ENCODE measurements at regions not wholly inside any gene's neighbourhood (a gene's known extent, or its start where the extent isn't known, plus 50 kb on each side); places are given as distances from the start of the nearest gene placed in this dataset.
"Not testable (repeated sequence)": the region's sequence is repeated elsewhere in the genome, so short reads cannot be mapped to it uniquely, and the experiment has no call there.

DNA sequence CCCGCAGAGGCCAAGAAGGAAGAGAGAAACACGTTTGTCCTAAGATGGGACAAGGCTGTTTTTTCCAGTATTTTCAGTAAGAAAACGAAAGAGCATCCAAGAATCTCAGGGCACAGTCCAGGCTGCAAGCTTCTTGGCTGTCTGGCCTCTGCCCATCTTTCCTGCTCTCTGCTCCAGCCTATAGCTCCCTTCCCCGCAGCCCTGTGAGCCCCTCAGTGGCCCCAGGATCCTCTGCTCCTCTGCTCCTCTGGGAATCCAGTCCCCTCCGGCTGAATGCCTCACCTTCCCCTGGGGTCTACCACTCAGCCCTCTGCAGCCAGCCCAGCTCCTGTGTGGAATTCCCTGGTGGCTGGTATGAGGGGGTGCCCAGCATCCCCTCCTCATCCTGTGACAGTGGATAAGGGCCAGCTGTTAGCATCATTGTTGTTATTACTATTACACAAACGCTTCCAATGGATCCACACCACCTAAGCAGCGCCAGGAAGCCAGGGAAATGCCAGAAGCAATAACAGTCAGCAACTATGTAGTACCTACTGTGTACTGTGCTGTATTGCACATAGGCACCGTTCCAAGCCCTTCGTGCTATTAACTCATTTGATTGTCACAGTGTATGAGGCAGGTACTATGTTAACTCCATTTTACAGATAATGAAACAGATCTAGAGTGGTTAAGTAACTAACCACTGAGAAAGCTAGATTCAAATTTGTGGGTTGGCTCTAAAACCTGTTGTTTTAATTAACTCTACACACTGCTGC, 60.3 kb upstream of the PTPN1 start:
- no peak for DNase-seq (ENCODE audit: low spot score)

DNA sequence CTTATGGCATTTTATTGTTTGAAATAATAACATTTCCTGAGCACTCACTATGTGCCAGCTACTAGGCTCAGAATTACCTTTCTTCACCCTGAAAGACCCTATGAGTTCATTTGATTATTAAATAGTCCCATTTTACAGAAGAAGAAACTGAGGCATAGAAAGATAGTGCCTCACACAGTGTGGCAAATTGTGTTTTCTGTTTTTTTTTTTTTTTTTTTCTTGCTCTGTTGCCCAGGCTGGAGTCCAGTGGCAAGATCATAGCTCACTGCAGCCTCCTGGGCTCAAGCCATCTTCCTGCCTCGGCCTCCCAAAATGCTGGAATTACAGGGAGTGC, 59.7 kb upstream of the PTPN1 start:
- no peak for DNase-seq (ENCODE audit: low spot score)

DNA sequence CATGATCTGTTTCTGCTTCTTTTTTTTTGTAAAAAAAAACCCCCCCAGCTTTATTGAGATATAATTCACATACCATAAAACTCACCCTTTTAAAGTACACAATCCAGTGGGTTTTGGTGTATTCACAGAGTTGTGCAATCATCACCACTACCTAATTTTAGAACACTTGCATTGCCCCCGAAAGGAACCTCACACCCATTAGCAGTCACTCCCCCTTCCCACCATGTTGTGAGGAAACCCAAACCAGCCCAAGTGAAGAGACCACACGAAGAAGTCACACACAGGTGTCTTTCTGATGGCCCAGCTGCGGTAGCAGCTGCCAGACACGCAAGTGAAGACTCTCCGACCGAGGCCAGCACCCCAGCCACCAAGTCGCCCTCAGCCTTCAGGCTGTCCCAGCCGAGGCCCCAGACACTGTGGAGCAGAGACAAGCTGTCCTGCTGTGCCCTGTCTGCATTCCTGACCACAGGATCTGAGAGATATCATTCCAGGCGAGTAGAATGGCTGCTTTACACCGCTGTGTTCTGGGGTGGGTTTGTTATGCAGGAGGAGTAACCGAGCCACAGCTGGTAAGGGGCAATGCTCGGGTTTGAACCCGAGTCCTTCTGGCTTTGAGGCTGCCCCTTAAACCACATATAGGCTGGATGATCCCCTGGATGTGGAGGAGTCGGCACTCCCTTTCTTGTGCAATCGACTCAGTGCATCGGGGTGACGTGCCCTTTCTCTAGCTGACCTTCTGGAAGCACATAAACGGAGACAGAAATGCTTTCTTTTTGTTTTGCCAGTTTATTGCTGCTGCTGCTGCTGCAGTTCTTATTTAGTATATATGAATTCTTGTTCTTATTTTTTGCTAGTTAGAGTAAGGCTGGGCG, 59.1 kb upstream of the PTPN1 start:
- DNase-seq (ENCODE audit: low spot score) = no peak

- DNase-seq (ENCODE audit: low spot score) = not testable (repeated sequence)
Measured at GRCh38 chr20:50451792-50452425, 58.3 kb upstream of the PTPN1 start.

- DNase-seq (ENCODE audit: low spot score) = no peak
Measured at GRCh38 chr20:50453533-50454244, 56.5 kb upstream of the PTPN1 start.

GRCh38 chr20:50455245-50455644, 54.9 kb upstream of the PTPN1 start:
- DNase-seq (ENCODE audit: low spot score) = not testable (repeated sequence)

DNA sequence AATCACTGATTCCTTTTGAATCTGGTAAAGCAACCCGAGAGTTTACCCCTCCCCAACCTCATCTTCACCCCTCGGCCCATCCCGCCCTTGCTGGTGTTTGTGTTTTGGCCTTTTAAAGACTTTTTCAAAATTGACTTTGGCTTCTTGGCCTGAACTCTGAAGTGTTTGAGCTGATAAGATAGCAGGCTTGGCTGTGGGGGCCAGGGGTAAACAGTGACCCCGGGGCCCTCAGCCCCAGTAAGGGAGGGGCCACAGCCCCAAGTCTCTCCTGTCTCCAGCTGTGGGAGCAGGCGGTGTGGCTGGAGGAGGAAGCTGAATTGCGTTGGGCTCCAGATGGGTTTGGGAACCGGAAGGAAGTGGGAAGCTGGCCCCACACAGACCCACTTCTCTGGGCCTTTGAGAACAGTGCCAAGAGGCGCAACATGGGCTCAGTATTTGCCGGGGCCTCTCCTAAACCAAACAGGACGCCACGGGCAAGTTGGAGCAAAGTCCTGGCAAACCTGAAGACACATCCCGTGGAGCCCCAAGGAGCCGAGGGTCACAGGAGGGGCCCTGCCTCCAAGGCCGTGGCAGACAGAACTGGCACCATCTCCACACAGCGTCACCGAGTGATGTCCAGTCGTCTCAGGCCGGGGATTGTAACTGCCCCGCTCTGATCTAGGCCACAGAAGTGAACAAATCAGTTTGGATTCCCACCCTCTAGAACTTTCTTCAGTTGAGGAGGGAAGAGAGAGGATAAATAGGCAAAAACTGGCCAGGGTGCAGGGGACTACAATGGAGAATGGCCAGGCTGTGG, 54.3 kb upstream of the PTPN1 start:
- no peak for DNase-seq (ENCODE audit: low spot score)

DNA sequence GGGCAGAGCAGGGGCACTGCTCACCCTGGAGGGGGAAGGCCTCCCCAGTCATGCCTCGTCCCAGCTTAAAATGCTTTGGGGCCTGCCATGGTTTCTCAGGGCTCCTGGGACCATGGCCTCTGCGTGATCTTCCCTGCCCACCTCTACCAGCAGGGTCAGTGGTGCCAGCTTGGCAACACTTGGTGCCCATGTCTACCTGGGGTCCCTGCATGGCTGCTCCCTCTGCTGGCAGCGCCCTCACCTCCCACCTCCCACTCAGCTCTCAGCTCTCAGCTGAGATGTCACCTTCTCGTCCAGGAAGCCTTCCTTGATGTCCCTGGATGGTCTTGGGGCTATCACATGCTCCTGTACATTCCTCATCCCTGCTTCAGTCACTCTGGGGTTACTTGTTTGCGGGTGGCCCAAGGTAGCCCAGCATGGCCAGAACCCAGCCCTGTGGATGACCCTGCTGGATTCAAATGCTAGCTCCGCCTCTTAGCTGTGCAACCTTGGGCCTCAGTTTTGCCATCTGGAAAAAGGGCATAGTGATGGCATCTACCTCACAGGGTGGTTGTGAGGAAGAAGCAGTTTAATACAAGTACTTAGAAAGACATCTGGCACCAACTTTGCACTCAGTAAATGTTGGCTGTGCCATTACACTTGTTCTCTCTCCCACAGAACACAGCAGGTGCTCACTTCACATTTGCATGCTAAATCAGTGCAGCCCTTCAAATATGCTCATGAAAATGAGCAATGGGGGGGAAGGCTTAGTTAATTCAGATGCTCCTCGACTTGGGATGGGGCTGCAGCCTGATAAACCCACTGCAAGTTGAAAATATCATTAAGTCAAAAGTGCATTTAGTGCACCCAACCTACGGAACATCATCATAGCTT, 53.5 kb upstream of the PTPN1 start:
- DNase-seq (ENCODE audit: low spot score) = no peak

GRCh38 chr20:50459124-50459918, 50.9 kb upstream of the PTPN1 start:
- DNase-seq (ENCODE audit: low spot score) = no peak

GRCh38 chr20:50460115-50460607, 50.0 kb upstream of the PTPN1 start:
- DNase-seq (ENCODE audit: low spot score) = no peak

Measured in hematopoietic multipotent progenitor cell treated with erythropoietin and hydrocortisone succinate and interleukin-3 and kit ligand, for 17 days (in vitro differentiated cells).